Prostate gland (tissue), 2 donors: ENCODE measurements at regions not wholly inside any gene's neighbourhood (a gene's known extent, or its start where the extent isn't known, plus 50 kb on each side); places are given as distances from the start of the nearest gene placed in this dataset.

Experiments used
- CTCF ChIP-seq, 4 experiments: fragments of 200-600 bp in 2 of 4; fragments of 450-650 bp in 2 of 4; sonication (generic) in 2 of 4; IDR thresholded peaks; 1 replicate in 3 of 4; 2 replicates in 1 of 4; pipeline ENCODE4 v1.5.1; 2016 to 2019; ENCODE audit warnings: antibody characterized with exemption in 4 of 4, mild to moderate bottlenecking in 2 of 4, moderate library complexity in 2 of 4
- POLR2A ChIP-seq: fragments of 450-650 bp; IDR thresholded peaks from one replicate; pipeline ENCODE4 v1.6.1; 2016; ENCODE audit warnings: antibody characterized with exemption, mild to moderate bottlenecking

GRCh38 chr4:124993838-124994237, 281.3 kb upstream of the ANKRD50 start:
- TF ChIP-seq POLR2A (no peak), CTCF (IDR thresholded peaks at IDR 0.05) (no peak)
